ENCODE measurements at regions not wholly inside any gene's neighbourhood (a gene's known extent, or its start where the extent isn't known, plus 50 kb on each side); places are given as distances from the start of the nearest gene placed in this dataset.

DNA sequence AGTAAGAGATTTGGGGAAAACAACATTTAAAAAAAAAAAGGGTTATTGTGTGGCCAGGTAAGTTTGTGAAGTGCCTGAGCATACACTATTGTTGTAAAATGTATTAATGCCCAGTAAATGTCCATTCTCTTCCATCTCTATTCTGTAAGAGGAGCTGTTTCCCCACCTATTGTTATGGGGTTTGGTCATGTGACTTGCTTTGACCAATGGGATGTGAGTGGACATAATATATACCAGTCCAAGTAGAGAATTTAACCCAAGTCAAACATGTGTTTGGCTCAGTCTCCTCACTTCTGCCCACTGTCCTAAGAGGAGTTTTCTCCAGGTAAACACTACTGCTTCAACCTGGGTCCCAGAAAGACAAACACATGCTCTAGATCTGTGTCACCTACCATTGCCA lies 377.1 kb downstream of the FOXA2 start:
- Histone ChIP-seq H3K36me3 (no peaks in the 10 kb centered on the region), H3K27me3 (no peaks in the 10 kb centered on the region), H3K9me3 (peaks cover 0 to 17% (median 0%) of the 10 kb centered on the region in 4 donors), H3K4me1 (no peaks in the 10 kb centered on the region), H3K27ac (no peak overlapping the region), H3K4me3 (no peak overlapping the region)
- DNase-seq (ENCODE audit: low spot score in 2 of 2), result no peak
- TF ChIP-seq, protein P1, sequence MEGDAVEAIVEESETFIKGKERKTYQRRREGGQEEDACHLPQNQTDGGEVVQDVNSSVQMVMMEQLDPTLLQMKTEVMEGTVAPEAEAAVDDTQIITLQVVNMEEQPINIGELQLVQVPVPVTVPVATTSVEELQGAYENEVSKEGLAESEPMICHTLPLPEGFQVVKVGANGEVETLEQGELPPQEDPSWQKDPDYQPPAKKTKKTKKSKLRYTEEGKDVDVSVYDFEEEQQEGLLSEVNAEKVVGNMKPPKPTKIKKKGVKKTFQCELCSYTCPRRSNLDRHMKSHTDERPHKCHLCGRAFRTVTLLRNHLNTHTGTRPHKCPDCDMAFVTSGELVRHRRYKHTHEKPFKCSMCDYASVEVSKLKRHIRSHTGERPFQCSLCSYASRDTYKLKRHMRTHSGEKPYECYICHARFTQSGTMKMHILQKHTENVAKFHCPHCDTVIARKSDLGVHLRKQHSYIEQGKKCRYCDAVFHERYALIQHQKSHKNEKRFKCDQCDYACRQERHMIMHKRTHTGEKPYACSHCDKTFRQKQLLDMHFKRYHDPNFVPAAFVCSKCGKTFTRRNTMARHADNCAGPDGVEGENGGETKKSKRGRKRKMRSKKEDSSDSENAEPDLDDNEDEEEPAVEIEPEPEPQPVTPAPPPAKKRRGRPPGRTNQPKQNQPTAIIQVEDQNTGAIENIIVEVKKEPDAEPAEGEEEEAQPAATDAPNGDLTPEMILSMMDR (IDR thresholded peaks at IDR 0.05), result no peak
- TF ChIP-seq EP300 (IDR thresholded peaks at IDR 0.05), result no peak
- TF ChIP-seq POLR2A (IDR thresholded peaks at IDR 0.05), result no peak

DNA sequence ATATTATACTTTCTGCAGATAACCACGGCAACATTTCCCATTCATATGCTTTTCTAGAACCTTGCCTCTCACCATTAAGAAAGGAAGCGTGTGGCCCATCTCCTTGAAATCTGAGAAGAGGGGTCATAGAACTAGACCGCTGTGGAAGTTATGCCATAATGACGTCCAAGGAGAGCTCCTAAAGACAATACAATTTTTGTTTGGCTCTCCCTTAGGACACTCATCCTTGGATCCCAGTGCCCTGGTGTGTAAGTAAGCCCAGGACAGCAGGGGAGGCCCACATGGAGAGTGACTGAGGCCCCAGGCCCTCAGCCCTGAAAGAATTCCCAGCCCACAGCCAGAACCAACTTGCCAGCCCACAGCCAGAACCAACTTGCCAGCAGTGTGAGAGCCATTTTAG lies 379.6 kb downstream of the FOXA2 start:
- Histone ChIP-seq H3K9me3 (peaks cover 0 to 17% (median 0%) of the 10 kb centered on the region in 4 donors), H3K27me3 (no peaks in the 10 kb centered on the region), H3K4me3 (no peak overlapping the region), H3K27ac (no peak overlapping the region), H3K36me3 (no peaks in the 10 kb centered on the region), H3K4me1 (no peaks in the 10 kb centered on the region)
- no peak for DNase-seq (ENCODE audit: low spot score in 2 of 2)
- TF ChIP-seq POLR2A (IDR thresholded peaks at IDR 0.05) (no peak), EP300 (IDR thresholded peaks at IDR 0.05) (no peak)
- WGBS, 2 donors, result 31 to 48% methylated on average over 4 of the region's 4 CpGs

DNA sequence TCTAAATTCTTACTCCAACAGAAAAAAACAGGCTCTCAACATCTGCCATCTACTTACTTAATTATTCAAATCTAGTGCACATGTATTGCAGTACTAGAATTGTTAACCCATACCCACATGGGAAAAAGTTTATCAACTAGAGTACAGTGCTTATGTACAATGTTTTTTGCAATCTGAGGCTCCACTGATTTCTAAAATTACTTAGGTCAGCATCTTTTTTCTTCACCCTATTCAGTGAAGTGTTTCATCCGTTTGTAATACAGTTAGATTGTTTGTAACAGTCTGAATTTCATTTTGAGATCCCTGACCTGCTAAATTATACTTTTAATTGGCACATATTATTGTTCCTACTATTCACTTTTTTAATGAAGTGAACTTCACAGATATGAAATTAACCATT lies 402.2 kb downstream of the FOXA2 start:
- 33 to 44% methylated on average over 1 of the region's 1 CpG for WGBS, 2 donors
- no peaks in the 10 kb centered on the region for H3K27me3 ChIP-seq
- H3K4me3 ChIP-seq, result no peak overlapping the region
- H3K36me3 ChIP-seq, result no peaks in the 10 kb centered on the region
- H3K4me1 ChIP-seq, result no peaks in the 10 kb centered on the region
- DNase-seq (ENCODE audit: low spot score in 2 of 2), result no peak
- TF ChIP-seq EP300 (IDR thresholded peaks at IDR 0.05) (no peak), POLR2A (IDR thresholded peaks at IDR 0.05) (no peak)
- TF ChIP-seq, protein P1 (IDR thresholded peaks at IDR 0.05), result no peak
- no peak overlapping the region for H3K27ac ChIP-seq
- H3K9me3 ChIP-seq, result no peaks in the 10 kb centered on the region

DNA sequence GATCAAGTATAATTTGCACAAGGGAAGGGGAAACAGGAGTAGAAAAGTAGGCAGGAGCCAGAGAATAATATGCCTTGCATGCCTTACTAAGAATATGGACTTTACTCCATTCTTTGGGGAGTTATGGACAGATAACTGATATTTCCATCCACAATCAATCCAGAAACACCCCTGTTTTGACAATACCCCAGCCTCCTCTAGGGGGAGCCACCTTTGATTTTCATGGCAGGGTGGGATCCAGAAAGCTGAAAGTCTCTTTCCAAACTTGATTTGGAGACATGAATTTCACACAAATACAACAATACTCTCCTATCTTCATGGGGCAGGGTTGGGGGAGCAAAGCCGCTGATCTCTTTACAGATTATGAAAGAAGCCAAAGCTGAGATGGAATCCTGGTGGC lies 404.1 kb downstream of the FOXA2 start:
- 64 to 77% methylated on average over 1 of the region's 1 CpG for WGBS, 2 donors
- no peak for TF ChIP-seq POLR2A (IDR thresholded peaks at IDR 0.05)
- TF ChIP-seq EP300 (IDR thresholded peaks at IDR 0.05), result no peak
- TF ChIP-seq, protein P1 (IDR thresholded peaks at IDR 0.05), result no peak
- no peaks in the 10 kb centered on the region for H3K4me1 ChIP-seq
- H3K4me3 ChIP-seq, result no peak overlapping the region
- H3K27me3 ChIP-seq, result no peaks in the 10 kb centered on the region
- no peak for DNase-seq (ENCODE audit: low spot score in 2 of 2)
- H3K36me3 ChIP-seq, result no peaks in the 10 kb centered on the region
- no peak overlapping the region for H3K27ac ChIP-seq
- H3K9me3 ChIP-seq, result no peaks in the 10 kb centered on the region

DNA sequence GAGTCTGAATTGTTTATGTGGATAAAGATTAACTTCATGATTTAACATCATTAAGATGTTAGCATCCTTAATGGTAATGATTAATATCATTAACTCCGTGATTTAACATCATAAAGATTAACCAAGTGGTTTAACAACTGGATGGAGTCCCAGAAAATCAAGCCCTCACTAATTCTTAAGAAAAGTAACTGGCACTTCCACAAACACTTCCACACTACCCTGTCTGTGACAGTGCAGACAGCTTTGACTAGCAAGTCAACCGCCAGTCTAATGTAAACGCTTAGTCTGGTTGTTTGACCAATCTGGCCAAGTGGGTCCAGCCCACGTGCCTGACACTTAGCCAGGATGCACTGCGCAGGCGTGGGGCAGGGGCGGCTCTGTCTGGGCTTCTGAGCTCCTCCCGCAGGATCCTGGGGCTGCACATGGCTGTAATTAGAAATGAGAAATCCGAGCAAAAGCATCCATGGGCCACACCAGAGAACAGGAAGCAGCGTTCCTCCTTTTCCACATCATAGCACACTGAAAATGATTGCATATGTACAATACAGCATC lies 424.2 kb downstream of the FOXA2 start:
- Histone ChIP-seq H3K4me1 (peaks cover 0 to 9% (median 0%) of the 10 kb centered on the region in 4 donors), H3K4me3 (no peak overlapping the region), H3K9me3 (no peaks in the 10 kb centered on the region), H3K27ac (no peak overlapping the region), H3K27me3 (no peaks in the 10 kb centered on the region), H3K36me3 (no peaks in the 10 kb centered on the region)
- DNase-seq (ENCODE audit: low spot score in 2 of 2), result no peak
- 53 to 54% methylated on average over 10 of the region's 10 CpGs for WGBS, 2 donors
- TF ChIP-seq, protein P1 (IDR thresholded peaks at IDR 0.05), result no peak
- TF ChIP-seq POLR2A (IDR thresholded peaks at IDR 0.05) (no peak), EP300 (IDR thresholded peaks at IDR 0.05) (no peak)

DNA sequence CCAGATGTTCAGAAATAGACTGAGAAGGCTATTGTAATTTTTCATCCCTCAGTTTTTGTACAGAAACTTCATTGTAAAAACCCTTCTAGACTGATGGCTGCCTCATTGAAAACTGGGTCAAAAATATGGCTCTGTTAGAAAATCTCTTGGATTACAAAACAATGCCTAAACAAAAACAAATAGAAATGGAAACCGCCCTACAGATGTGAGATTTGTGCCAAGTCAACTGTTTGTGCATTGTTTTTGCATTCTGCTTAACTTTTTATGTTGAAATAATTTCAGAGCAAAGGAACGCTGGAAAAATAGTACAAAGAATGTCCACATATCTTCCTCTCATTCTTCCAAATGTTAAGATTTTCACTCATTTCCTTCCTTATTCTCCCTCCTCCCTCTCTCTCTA lies 425.1 kb downstream of the FOXA2 start:
- TF ChIP-seq, protein P1 (IDR thresholded peaks at IDR 0.05), result no peak
- TF ChIP-seq EP300 (IDR thresholded peaks at IDR 0.05) (no peak), POLR2A (IDR thresholded peaks at IDR 0.05) (no peak)
- no peak for DNase-seq (ENCODE audit: low spot score in 2 of 2)
- peaks cover 0 to 9% (median 0%) of the 10 kb centered on the region in 4 donors for H3K4me1 ChIP-seq
- no peak overlapping the region for H3K27ac ChIP-seq
- 13% methylated on average over 2 of the region's 2 CpGs for WGBS, 2 donors
- no peaks in the 10 kb centered on the region for H3K36me3 ChIP-seq
- H3K27me3 ChIP-seq, result no peaks in the 10 kb centered on the region
- H3K4me3 ChIP-seq, result no peak overlapping the region
- no peaks in the 10 kb centered on the region for H3K9me3 ChIP-seq
